ENCODE measurements at regions not wholly inside any gene's neighbourhood (a gene's known extent, or its start where the extent isn't known, plus 50 kb on each side); places are given as distances from the start of the nearest gene placed in this dataset.

DNA sequence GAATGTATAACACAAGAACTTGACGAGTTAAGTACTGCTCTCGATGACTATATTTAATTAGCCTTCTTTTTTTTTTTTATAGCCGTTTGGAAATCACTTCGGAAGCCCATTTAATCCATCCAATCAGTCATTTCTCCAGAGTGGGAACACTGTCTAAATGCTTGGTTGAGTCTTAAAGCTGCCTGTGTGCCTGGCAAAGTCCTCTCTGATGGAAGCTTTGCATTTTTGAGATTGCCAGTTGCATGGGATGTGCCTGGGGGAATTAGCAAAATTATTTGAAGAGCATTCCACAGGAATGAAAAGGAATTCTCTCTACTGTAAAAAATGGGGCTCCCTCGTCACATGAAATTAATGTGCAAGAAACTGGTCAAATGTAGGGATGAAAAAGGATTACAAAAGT is 398.8 kb upstream of the RPS6KA3 start:
- TF ChIP-seq ZFX (IDR thresholded peaks at IDR 0.05): no peak
- TF ChIP-seq, protein P1, sequence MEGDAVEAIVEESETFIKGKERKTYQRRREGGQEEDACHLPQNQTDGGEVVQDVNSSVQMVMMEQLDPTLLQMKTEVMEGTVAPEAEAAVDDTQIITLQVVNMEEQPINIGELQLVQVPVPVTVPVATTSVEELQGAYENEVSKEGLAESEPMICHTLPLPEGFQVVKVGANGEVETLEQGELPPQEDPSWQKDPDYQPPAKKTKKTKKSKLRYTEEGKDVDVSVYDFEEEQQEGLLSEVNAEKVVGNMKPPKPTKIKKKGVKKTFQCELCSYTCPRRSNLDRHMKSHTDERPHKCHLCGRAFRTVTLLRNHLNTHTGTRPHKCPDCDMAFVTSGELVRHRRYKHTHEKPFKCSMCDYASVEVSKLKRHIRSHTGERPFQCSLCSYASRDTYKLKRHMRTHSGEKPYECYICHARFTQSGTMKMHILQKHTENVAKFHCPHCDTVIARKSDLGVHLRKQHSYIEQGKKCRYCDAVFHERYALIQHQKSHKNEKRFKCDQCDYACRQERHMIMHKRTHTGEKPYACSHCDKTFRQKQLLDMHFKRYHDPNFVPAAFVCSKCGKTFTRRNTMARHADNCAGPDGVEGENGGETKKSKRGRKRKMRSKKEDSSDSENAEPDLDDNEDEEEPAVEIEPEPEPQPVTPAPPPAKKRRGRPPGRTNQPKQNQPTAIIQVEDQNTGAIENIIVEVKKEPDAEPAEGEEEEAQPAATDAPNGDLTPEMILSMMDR (conservative IDR thresholded peaks at IDR 0.05): no peak
- H3K27ac ChIP-seq: no peak overlapping the region

DNA sequence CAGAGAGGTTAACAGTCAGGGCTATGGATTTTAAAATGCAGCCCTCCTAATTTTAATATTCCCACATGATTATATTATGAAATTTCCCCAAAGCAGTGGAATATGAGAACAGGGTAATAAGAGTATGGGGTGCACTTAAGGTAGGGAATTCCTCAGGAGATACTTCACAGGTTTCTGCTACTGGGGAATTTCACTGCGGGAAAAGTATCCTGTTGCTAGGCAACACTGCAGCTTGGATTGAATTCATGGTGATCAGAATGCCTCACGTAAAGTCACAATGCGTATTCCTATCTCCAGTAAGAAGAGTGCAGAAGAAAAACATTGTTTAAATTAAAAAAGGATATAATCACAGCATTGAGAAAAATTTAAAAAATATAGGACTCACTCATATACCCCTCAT is 398.1 kb upstream of the RPS6KA3 start:
- H3K27ac ChIP-seq: no peak overlapping the region
- TF ChIP-seq, protein P1 (conservative IDR thresholded peaks at IDR 0.05): no peak
- TF ChIP-seq ZFX (IDR thresholded peaks at IDR 0.05): no peak

DNA sequence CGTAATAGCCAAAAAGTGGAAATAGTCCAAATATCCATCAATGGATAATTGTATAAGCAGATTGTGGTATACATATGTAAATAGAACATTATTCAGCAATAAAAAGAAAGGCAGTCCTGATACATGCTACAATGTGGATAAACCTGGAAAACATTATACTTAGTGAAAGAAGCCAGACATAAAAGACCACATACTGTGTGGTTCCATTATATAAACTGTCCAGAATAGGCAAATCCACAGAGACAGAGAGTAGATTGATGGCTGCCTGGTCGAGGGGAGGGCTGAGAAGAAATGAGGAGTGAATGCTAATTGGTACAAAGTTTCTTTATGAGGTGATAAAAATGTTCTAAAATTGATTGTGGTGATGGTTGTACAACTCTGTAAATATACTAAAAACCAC is 397.4 kb upstream of the RPS6KA3 start:
- no peak overlapping the region for H3K27ac ChIP-seq
- no peak for TF ChIP-seq ZFX (IDR thresholded peaks at IDR 0.05)
- TF ChIP-seq, protein P1 (conservative IDR thresholded peaks at IDR 0.05): no peak

DNA sequence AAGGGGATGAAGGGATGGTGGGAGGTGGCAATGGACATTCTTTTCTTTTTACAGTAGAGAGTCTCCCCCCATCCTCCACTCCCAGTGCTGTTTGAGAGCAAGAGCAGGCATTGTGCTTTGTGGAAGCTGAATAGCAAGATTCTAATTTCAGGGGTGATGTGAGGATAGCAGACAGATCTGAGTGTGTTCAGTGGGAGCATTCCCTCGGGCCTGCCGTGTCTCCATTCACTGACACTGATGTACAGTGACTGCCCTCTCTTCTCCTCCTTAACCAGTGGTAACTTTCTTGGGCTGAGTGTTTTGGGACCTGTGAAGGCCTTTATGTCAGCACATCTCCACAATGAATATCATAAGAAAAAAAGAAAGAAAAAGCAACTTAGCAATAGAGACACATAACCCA is 396.6 kb upstream of the RPS6KA3 start:
- TF ChIP-seq, protein P1 (conservative IDR thresholded peaks at IDR 0.05): no peak
- TF ChIP-seq ZFX (IDR thresholded peaks at IDR 0.05): no peak
- H3K27ac ChIP-seq: no peak overlapping the region

DNA sequence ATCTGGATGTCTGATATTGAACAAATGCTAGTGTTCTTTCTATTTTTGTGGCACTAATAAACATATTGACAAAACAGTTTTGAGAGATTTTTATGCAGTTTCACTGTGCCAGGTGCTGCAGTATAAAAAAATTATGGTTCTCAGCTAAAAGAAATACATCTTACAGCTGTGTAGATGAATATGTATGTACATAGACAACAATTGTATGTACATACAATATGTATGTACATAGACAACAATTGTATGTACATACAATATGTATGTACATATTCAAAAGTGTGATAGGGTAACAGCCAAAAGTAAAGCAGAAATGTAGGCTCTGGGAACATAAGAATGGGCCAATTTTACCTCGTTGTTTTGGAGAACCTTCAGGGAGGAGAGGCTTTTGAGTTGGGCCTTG is 390.0 kb upstream of the RPS6KA3 start:
- TF ChIP-seq, protein P1 (conservative IDR thresholded peaks at IDR 0.05): no peak
- no peak for TF ChIP-seq ZFX (IDR thresholded peaks at IDR 0.05)
- no peak overlapping the region for H3K27ac ChIP-seq

DNA sequence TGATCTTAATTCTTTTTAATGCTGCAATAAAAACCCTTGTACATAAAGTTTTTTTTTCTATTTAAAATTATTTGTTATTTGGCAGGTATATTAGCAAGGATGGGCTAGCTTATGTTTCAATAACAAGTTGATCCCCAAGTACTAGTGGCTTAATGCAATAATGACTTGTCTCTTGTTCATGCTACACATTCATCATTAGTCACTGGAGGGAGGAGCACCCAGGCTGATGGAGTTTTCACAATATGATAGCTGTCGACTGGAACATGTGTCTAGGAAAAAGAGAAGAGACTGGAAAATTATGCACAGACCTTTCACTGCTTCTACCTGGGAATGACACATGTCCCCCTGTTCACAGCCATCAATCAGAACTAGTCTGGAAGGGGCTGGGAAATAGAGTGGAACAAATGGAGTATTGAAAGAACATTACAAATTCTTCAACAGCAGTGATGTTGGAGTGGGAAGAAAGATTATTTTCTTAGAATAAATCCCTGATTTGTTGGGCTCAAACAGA is 387.9 kb upstream of the RPS6KA3 start:
- no peak for TF ChIP-seq ZFX (IDR thresholded peaks at IDR 0.05)
- TF ChIP-seq, protein P1 (conservative IDR thresholded peaks at IDR 0.05): no peak
- no peak overlapping the region for H3K27ac ChIP-seq

DNA sequence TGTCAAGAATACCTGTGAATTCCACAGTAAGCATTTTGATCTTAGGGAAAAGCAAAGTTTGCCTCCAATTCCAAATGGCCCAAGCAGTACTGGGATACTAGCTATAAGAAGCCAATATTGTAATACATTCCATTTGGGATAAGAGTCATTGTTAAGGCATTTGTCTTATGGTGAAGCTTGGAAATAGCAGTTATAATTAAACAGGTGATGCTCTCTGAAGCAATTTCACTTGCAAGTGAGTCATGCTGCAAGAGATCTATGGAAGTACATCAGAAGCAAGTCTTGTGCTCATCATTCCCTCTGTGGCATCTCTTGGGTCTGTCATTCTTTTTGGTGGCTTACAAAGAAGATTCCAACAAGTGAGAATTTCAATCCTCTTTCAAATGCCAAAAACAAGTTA is 386.4 kb upstream of the RPS6KA3 start:
- TF ChIP-seq ZFX (IDR thresholded peaks at IDR 0.05): no peak
- TF ChIP-seq, protein P1 (conservative IDR thresholded peaks at IDR 0.05): no peak

More for the DNA sequence above, 386.4 kb upstream of the RPS6KA3 start:
- H3K27ac ChIP-seq: no peak overlapping the region
